ENCODE measurements at regions not wholly inside any gene's neighbourhood (a gene's known extent, or its start where the extent isn't known, plus 50 kb on each side); places are given as distances from the start of the nearest gene placed in this dataset.

DNA sequence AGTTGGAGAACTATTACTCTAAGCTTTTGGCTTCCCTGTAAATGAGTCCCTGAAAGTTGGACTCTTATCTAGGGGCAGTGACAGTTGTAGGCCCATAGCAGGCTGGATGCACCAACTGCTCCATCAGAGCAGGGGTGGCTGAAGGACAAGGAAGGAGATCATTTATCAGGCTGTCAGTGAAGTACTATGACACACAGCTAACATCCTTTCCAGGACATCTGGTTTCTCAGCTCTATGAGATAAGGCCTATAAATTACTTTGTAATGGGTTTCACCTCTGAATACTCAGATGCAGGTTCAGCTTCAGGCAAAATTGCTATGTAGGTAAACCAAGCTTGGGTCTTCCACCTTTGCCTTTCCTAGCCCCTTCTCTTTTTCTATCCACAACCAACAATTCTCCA lies 468.5 kb downstream of the KIF16B start (continued):
- TF ChIP-seq, protein P1, sequence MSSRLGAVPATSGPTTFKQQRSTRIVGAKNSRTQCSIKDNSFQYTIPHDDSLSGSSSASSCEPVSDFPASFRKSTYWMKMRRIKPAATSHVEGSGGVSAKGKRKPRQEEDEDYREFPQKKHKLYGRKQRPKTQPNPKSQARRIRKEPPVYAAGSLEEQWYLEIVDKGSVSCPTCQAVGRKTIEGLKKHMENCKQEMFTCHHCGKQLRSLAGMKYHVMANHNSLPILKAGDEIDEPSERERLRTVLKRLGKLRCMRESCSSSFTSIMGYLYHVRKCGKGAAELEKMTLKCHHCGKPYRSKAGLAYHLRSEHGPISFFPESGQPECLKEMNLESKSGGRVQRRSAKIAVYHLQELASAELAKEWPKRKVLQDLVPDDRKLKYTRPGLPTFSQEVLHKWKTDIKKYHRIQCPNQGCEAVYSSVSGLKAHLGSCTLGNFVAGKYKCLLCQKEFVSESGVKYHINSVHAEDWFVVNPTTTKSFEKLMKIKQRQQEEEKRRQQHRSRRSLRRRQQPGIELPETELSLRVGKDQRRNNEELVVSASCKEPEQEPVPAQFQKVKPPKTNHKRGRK (CRISPR knock-in tag; IDR thresholded peaks at IDR 0.05; ENCODE audit: borderline replicate concordance), result no peak
